Natural killer cell (primary cell): ENCODE measurements at regions not wholly inside any gene's neighbourhood (a gene's known extent, or its start where the extent isn't known, plus 50 kb on each side); places are given as distances from the start of the nearest gene placed in this dataset.
A peak's percentile ranks its signal among the peaks of the same experiment; 100 is the strongest.
"Not testable (repeated sequence)": the region's sequence is repeated elsewhere in the genome, so short reads cannot be mapped to it uniquely, and the experiment has no call there.

Source experiments
- ATAC-seq, 3 donors: fragments of 150-1000 bp in 2 of 3; fragments of 200-7000 bp in 1 of 3; cut with Tn5 transposase; 1 replicate in 1 of 3; 2 replicates in 2 of 3; pipeline ENCODE4 v1.10.0; 2021; ENCODE audit warnings: mild to moderate bottlenecking in 2 of 3, moderate library complexity in 2 of 3
- DNase-seq, 2 donors: peaks; one replicate each; pipeline versions ENCODE4 v3.0.0 to v3.0.0-alpha.2; 2013 to 2021; ENCODE audit warnings: mixed read lengths in 1 of 2
- H3K27ac ChIP-seq: one replicate; pipeline ENCODE4 v1.5.1; 2013; ENCODE audit warnings: mild to moderate bottlenecking, low read length
- H3K27me3 ChIP-seq: one replicate; pipeline ENCODE4 v1.6.1; 2013; ENCODE audit warnings: low read length; ENCODE audit not compliant: control insufficient read depth, insufficient read depth
- H3K36me3 ChIP-seq: one replicate; pipeline ENCODE4 v1.6.1; 2013; ENCODE audit warnings: low read length; ENCODE audit not compliant: control insufficient read depth, insufficient read depth
- H3K4me1 ChIP-seq: one replicate; pipeline ENCODE4 v1.6.1; 2013; ENCODE audit warnings: low read length; ENCODE audit not compliant: control insufficient read depth, insufficient read depth
- H3K4me3 ChIP-seq: one replicate; pipeline ENCODE4 v1.5.1; 2013; ENCODE audit warnings: low read length
- H3K9me3 ChIP-seq: one replicate; pipeline ENCODE4 v1.6.1; 2013; ENCODE audit warnings: low read length; ENCODE audit not compliant: control insufficient read depth, insufficient read depth
- H3K27ac Mint-ChIP-seq, 2 donors: one replicate each; pipeline ENCODE4 v1.8.0; 2022; ENCODE audit warnings: mild to moderate bottlenecking in 2 of 2, mixed read lengths in 2 of 2, moderate library complexity in 1 of 2
- H3K27me3 Mint-ChIP-seq, 2 donors: one replicate each; pipeline ENCODE4 v1.8.0; 2022; ENCODE audit warnings: low read depth in 2 of 2, mixed read lengths in 2 of 2
- H3K36me3 Mint-ChIP-seq: one replicate; pipeline ENCODE4 v1.8.0; 2022; ENCODE audit warnings: mixed read lengths
- H3K4me1 Mint-ChIP-seq, 2 donors: one replicate each; pipeline ENCODE4 v1.8.0; 2022; ENCODE audit warnings: mixed read lengths in 2 of 2
- H3K4me3 Mint-ChIP-seq: one replicate; pipeline ENCODE4 v1.8.0; 2022; ENCODE audit warnings: mild to moderate bottlenecking, moderate library complexity, mixed read lengths
- H3K9me3 Mint-ChIP-seq, 2 donors: one replicate each; pipeline ENCODE4 v1.8.0; 2022; ENCODE audit warnings: mixed read lengths in 2 of 2
- CTCF ChIP-seq: fragments of 200-600 bp; IDR thresholded peaks from one replicate; pipeline ENCODE4 v1.8.0; 2022; ENCODE audit warnings: antibody characterized with exemption
- whole genome bisulfite sequencing: methylation state at CpG from one replicate; pipeline ENCODE4 v1.1.7; 2013; ENCODE audit warnings: missing lambda C conversion rate; ENCODE audit not compliant: insufficient coverage; 5-methylcytosine and 5-hydroxymethylcytosine counted together
- intact Hi-C: fragments of 100-400 bp; cut with micrococcal nuclease; formaldehyde crosslinking; loops from one replicate; pipeline ENCODE4 v1.14.2; 2022

GRCh38 chr1:181324797-181325616, 158.3 kb upstream of the CACNA1E start:
- Histone ChIP-seq H3K9me3 (no peaks in the 10 kb centered on the region), H3K27ac (no peak overlapping the region), H3K4me3 (no peak overlapping the region), H3K36me3 (no peaks in the 10 kb centered on the region), H3K27me3 (no peaks in the 10 kb centered on the region), H3K4me1 (no peaks in the 10 kb centered on the region)
- no peak for ATAC-seq
- intact Hi-C loops = no loop called here
- no peaks in the 10 kb centered on the region for H3K36me3 Mint-ChIP-seq
- no peaks in the 10 kb centered on the region for H3K4me1 Mint-ChIP-seq
- DNase-seq = peak in 1 of 2 donors; percentile 7
- peaks cover 28 to 32% of the 10 kb centered on the region in 2 donors for H3K27me3 Mint-ChIP-seq
- H3K4me3 Mint-ChIP-seq = no peak overlapping the region
- no peaks in the 10 kb centered on the region for H3K9me3 Mint-ChIP-seq
- no peak for TF ChIP-seq CTCF
- H3K27ac Mint-ChIP-seq = no peak overlapping the region
- WGBS = 48% methylated on average over 10 of the region's 11 CpGs

GRCh38 chr1:181325765-181326164, 157.6 kb upstream of the CACNA1E start:
- H3K9me3 Mint-ChIP-seq, H3K36me3 Mint-ChIP-seq, DNase-seq, ATAC-seq, H3K27ac ChIP-seq, H3K4me1 ChIP-seq, H3K27me3 ChIP-seq, H3K4me3 Mint-ChIP-seq, H3K4me3 ChIP-seq, H3K36me3 ChIP-seq, H3K4me1 Mint-ChIP-seq, intact Hi-C loops, H3K27ac Mint-ChIP-seq, H3K9me3 ChIP-seq: not testable (repeated sequence)
- WGBS = 76% methylated on average over 17 of the region's 18 CpGs
- H3K27me3 Mint-ChIP-seq = peaks cover 26 to 27% of the 10 kb centered on the region in 2 donors

- H3K9me3 ChIP-seq = no peaks in the 10 kb centered on the region
- ATAC-seq = no peak
- no peak overlapping the region for H3K4me3 Mint-ChIP-seq
- H3K27ac ChIP-seq = no peak overlapping the region
- no peaks in the 10 kb centered on the region for H3K4me1 ChIP-seq
- intact Hi-C loops = no loop called here
- no peaks in the 10 kb centered on the region for H3K36me3 Mint-ChIP-seq
- 93% methylated on average over 3 of the region's 3 CpGs for WGBS
- no peaks in the 10 kb centered on the region for H3K36me3 ChIP-seq
- peaks cover 20 to 22% of the 10 kb centered on the region in 2 donors for H3K27me3 Mint-ChIP-seq
- no peak overlapping the region for H3K27ac Mint-ChIP-seq
- no peaks in the 10 kb centered on the region for H3K4me1 Mint-ChIP-seq
- no peaks in the 10 kb centered on the region for H3K9me3 Mint-ChIP-seq
- H3K27me3 ChIP-seq = no peaks in the 10 kb centered on the region
- TF ChIP-seq CTCF = no peak
- no peak overlapping the region for H3K4me3 ChIP-seq
- DNase-seq = no peak
Observed at GRCh38 chr1:181326348-181326747, 157.0 kb upstream of the CACNA1E start.

GRCh38 chr1:181327796-181328195, 155.5 kb upstream of the CACNA1E start:
- Histone ChIP-seq H3K36me3 (no peaks in the 10 kb centered on the region), H3K27ac (no peak overlapping the region), H3K9me3 (no peaks in the 10 kb centered on the region), H3K4me1 (no peaks in the 10 kb centered on the region), H3K27me3 (no peaks in the 10 kb centered on the region), H3K4me3 (no peak overlapping the region)
- Mint-ChIP-seq H3K27me3 (peaks cover 17 to 19% of the 10 kb centered on the region in 2 donors), H3K27ac (no peak overlapping the region), H3K9me3 (peaks cover 0 to 2% of the 10 kb centered on the region in 2 donors), H3K36me3 (no peaks in the 10 kb centered on the region), H3K4me3 (no peak overlapping the region), H3K4me1 (no peaks in the 10 kb centered on the region)
- no peak for TF ChIP-seq CTCF
- intact Hi-C loops = no loop called here
- no peak for DNase-seq
- 82% methylated on average over 4 of the region's 4 CpGs for WGBS
- no peak for ATAC-seq
